ENCODE measurements at regions not wholly inside any gene's neighbourhood (a gene's known extent, or its start where the extent isn't known, plus 50 kb on each side); places are given as distances from the start of the nearest gene placed in this dataset.
"Not testable (repeated sequence)": the region's sequence is repeated elsewhere in the genome, so short reads cannot be mapped to it uniquely, and the experiment has no call there.

- Mint-ChIP-seq H3K36me3 (ENCODE audit: insufficient read depth) (no peaks in the 10 kb centered on the region), H3K4me3 (no peak overlapping the region), H3K27ac (no peak overlapping the region), H3K27me3 (no peaks in the 10 kb centered on the region), H3K4me1 (ENCODE audit: low read depth in 2 of 2) (no peaks in the 10 kb centered on the region), H3K9me3 (peaks cover 5 to 16% of the 10 kb centered on the region in 2 donors)
- ATAC-seq (replicated peaks) (no peak), DNase-seq (no peak)
These were observed 1724.2 kb downstream of the PCDH9 start for GRCh38 chr13:65505941-65506340.

- H3K4me3 Mint-ChIP-seq, result no peak overlapping the region
- no peak overlapping the region for H3K27ac Mint-ChIP-seq
- no peaks in the 10 kb centered on the region for H3K4me1 Mint-ChIP-seq (ENCODE audit: low read depth in 2 of 2)
- no peaks in the 10 kb centered on the region for H3K27me3 Mint-ChIP-seq
- DNase-seq, result no peak
- no peaks in the 10 kb centered on the region for H3K36me3 Mint-ChIP-seq (ENCODE audit: insufficient read depth)
- no peak for ATAC-seq (replicated peaks)
- peaks cover 7 to 16% of the 10 kb centered on the region in 2 donors for H3K9me3 Mint-ChIP-seq
These were observed 1725.9 kb downstream of the PCDH9 start for GRCh38 chr13:65504213-65504612.

GRCh38 chr13:65500481-65500880 is 1729.7 kb downstream of the PCDH9 start:
- ATAC-seq (replicated peaks) (no peak), DNase-seq (no peak)
- Mint-ChIP-seq H3K4me1 (ENCODE audit: low read depth in 2 of 2) (no peaks in the 10 kb centered on the region), H3K27ac (no peak overlapping the region), H3K9me3 (peaks cover 0 to 6% of the 10 kb centered on the region in 2 donors), H3K36me3 (ENCODE audit: insufficient read depth) (no peaks in the 10 kb centered on the region), H3K27me3 (no peaks in the 10 kb centered on the region), H3K4me3 (no peak overlapping the region)

GRCh38 chr13:65499256-65499655 is 1730.9 kb downstream of the PCDH9 start:
- no peak overlapping the region for H3K27ac Mint-ChIP-seq
- H3K4me1 Mint-ChIP-seq (ENCODE audit: low read depth in 2 of 2), result no peaks in the 10 kb centered on the region

GRCh38 chr13:65497265-65497664 is 1732.9 kb downstream of the PCDH9 start:
- ATAC-seq (replicated peaks) (no peak), DNase-seq (no peak)
- Mint-ChIP-seq H3K4me1 (ENCODE audit: low read depth in 2 of 2) (no peaks in the 10 kb centered on the region), H3K27me3 (no peaks in the 10 kb centered on the region), H3K9me3 (peaks cover 0 to 10% of the 10 kb centered on the region in 2 donors), H3K36me3 (ENCODE audit: insufficient read depth) (no peaks in the 10 kb centered on the region), H3K4me3 (no peak overlapping the region), H3K27ac (no peak overlapping the region)

More at GRCh38 chr13:65499256-65499655, 1730.9 kb downstream of the PCDH9 start:
- DNase-seq, result no peak
- Mint-ChIP-seq H3K36me3 (ENCODE audit: insufficient read depth) (no peaks in the 10 kb centered on the region), H3K27me3 (no peaks in the 10 kb centered on the region), H3K9me3 (peaks cover 0 to 3% of the 10 kb centered on the region in 2 donors), H3K4me3 (no peak overlapping the region)
- ATAC-seq (replicated peaks), result no peak

GRCh38 chr13:65490725-65491124 is 1739.4 kb downstream of the PCDH9 start:
- not testable (repeated sequence) for H3K4me3 Mint-ChIP-seq; H3K27me3 Mint-ChIP-seq; H3K4me1 Mint-ChIP-seq (ENCODE audit: low read depth in 2 of 2); DNase-seq; ATAC-seq (replicated peaks); H3K27ac Mint-ChIP-seq; H3K36me3 Mint-ChIP-seq (ENCODE audit: insufficient read depth)
- H3K9me3 Mint-ChIP-seq, result peaks cover 8 to 17% of the 10 kb centered on the region in 2 donors

- no peak overlapping the region for H3K4me3 Mint-ChIP-seq
- H3K9me3 Mint-ChIP-seq, result peaks cover 8 to 17% of the 10 kb centered on the region in 2 donors
- DNase-seq (no peak), ATAC-seq (replicated peaks) (no peak)
- no peaks in the 10 kb centered on the region for H3K27me3 Mint-ChIP-seq
- H3K36me3 Mint-ChIP-seq (ENCODE audit: insufficient read depth), result no peaks in the 10 kb centered on the region
- H3K4me1 Mint-ChIP-seq (ENCODE audit: low read depth in 2 of 2), result no peaks in the 10 kb centered on the region
- H3K27ac Mint-ChIP-seq, result no peak overlapping the region
These were observed 1741.5 kb downstream of the PCDH9 start for GRCh38 chr13:65488606-65489005.

- peaks cover 2 to 10% of the 10 kb centered on the region in 2 donors for H3K9me3 Mint-ChIP-seq
- no peaks in the 10 kb centered on the region for H3K27me3 Mint-ChIP-seq
These were observed 1750.4 kb downstream of the PCDH9 start for GRCh38 chr13:65479692-65480091.

GRCh38 chr13:65473196-65473595 is 1756.9 kb downstream of the PCDH9 start:
- no peaks in the 10 kb centered on the region for H3K27me3 Mint-ChIP-seq
- H3K27ac Mint-ChIP-seq, result no peak overlapping the region
- no peaks in the 10 kb centered on the region for H3K36me3 Mint-ChIP-seq (ENCODE audit: insufficient read depth)
- H3K9me3 Mint-ChIP-seq, result peaks cover 3 to 14% of the 10 kb centered on the region in 2 donors
- H3K4me1 Mint-ChIP-seq (ENCODE audit: low read depth in 2 of 2), result no peaks in the 10 kb centered on the region
- ATAC-seq (replicated peaks) (no peak), DNase-seq (no peak)
- H3K4me3 Mint-ChIP-seq, result no peak overlapping the region

More at GRCh38 chr13:65479692-65480091, 1750.4 kb downstream of the PCDH9 start:
- DNase-seq, result no peak
- ATAC-seq (replicated peaks), result no peak
- no peak overlapping the region for H3K27ac Mint-ChIP-seq
- no peaks in the 10 kb centered on the region for H3K36me3 Mint-ChIP-seq (ENCODE audit: insufficient read depth)
- no peaks in the 10 kb centered on the region for H3K4me1 Mint-ChIP-seq (ENCODE audit: low read depth in 2 of 2)
- no peak overlapping the region for H3K4me3 Mint-ChIP-seq

- ATAC-seq (replicated peaks), result no peak
- Mint-ChIP-seq H3K27ac (no peak overlapping the region), H3K36me3 (ENCODE audit: insufficient read depth) (no peaks in the 10 kb centered on the region), H3K4me1 (ENCODE audit: low read depth in 2 of 2) (no peaks in the 10 kb centered on the region), H3K9me3 (peaks cover 3 to 14% of the 10 kb centered on the region in 2 donors), H3K27me3 (no peaks in the 10 kb centered on the region), H3K4me3 (no peak overlapping the region)
- no peak for DNase-seq
These were observed 1757.8 kb downstream of the PCDH9 start for GRCh38 chr13:65472336-65472735.

- Mint-ChIP-seq H3K4me3 (no peak overlapping the region), H3K4me1 (ENCODE audit: low read depth in 2 of 2) (no peaks in the 10 kb centered on the region), H3K27ac (no peak overlapping the region), H3K9me3 (peaks cover 6 to 22% of the 10 kb centered on the region in 2 donors), H3K36me3 (ENCODE audit: insufficient read depth) (no peaks in the 10 kb centered on the region), H3K27me3 (no peaks in the 10 kb centered on the region)
- no peak for ATAC-seq (replicated peaks)
- DNase-seq, result no peak
These were observed 1759.4 kb downstream of the PCDH9 start for GRCh38 chr13:65470781-65471180.

- Mint-ChIP-seq H3K27ac (no peak overlapping the region), H3K4me3 (no peak overlapping the region), H3K36me3 (ENCODE audit: insufficient read depth) (no peaks in the 10 kb centered on the region), H3K9me3 (peaks cover 14 to 16% of the 10 kb centered on the region in 2 donors), H3K4me1 (ENCODE audit: low read depth in 2 of 2) (no peaks in the 10 kb centered on the region), H3K27me3 (no peaks in the 10 kb centered on the region)
- DNase-seq (no peak), ATAC-seq (replicated peaks) (no peak)
These were observed 1761.5 kb downstream of the PCDH9 start for GRCh38 chr13:65468628-65469027.

GRCh38 chr13:65461590-65461989 is 1768.5 kb downstream of the PCDH9 start:
- DNase-seq (no peak), ATAC-seq (replicated peaks) (no peak)
- Mint-ChIP-seq H3K4me3 (no peak overlapping the region), H3K36me3 (ENCODE audit: insufficient read depth) (no peaks in the 10 kb centered on the region), H3K9me3 (peaks cover 17 to 19% of the 10 kb centered on the region in 2 donors), H3K27me3 (no peaks in the 10 kb centered on the region), H3K27ac (no peak overlapping the region), H3K4me1 (ENCODE audit: low read depth in 2 of 2) (no peaks in the 10 kb centered on the region)

GRCh38 chr13:65460136-65460535 is 1770.0 kb downstream of the PCDH9 start:
- H3K27me3 Mint-ChIP-seq, result no peaks in the 10 kb centered on the region
- H3K27ac Mint-ChIP-seq, result no peak overlapping the region
- H3K4me1 Mint-ChIP-seq (ENCODE audit: low read depth in 2 of 2), result no peaks in the 10 kb centered on the region
- peaks cover 11 to 13% of the 10 kb centered on the region in 2 donors for H3K9me3 Mint-ChIP-seq
- ATAC-seq (replicated peaks) (no peak), DNase-seq (no peak)
- H3K4me3 Mint-ChIP-seq, result no peak overlapping the region
- H3K36me3 Mint-ChIP-seq (ENCODE audit: insufficient read depth), result no peaks in the 10 kb centered on the region
